ELR (cell line): ENCODE measurements at regions not wholly inside any gene's neighbourhood (a gene's known extent, or its start where the extent isn't known, plus 50 kb on each side); places are given as distances from the start of the nearest gene placed in this dataset.
"Not testable (repeated sequence)": the region's sequence is repeated elsewhere in the genome, so short reads cannot be mapped to it uniquely, and the experiment has no call there.

ENCODE experiments used
- DNase-seq: peaks from one replicate; pipeline ENCODE4 v3.0.0-alpha.2; 2015; ENCODE audit warnings: low read depth

GRCh38 chr16:5753381-5753780 lies 655.8 kb upstream of the EEF2KMT start:
- DNase-seq: no peak

- DNase-seq: no peak
Observed at GRCh38 chr16:5751216-5751615, 653.6 kb upstream of the EEF2KMT start.

- not testable (repeated sequence) for DNase-seq
Observed at GRCh38 chr16:5750439-5750838, 652.8 kb upstream of the EEF2KMT start.

GRCh38 chr16:5738586-5738985 lies 641.0 kb upstream of the EEF2KMT start:
- no peak for DNase-seq

- DNase-seq: no peak
Observed at GRCh38 chr16:5736209-5736930, 638.8 kb upstream of the EEF2KMT start.

- no peak for DNase-seq
Observed at GRCh38 chr16:5735444-5735843, 637.8 kb upstream of the EEF2KMT start.

GRCh38 chr16:5730783-5731182 lies 633.2 kb upstream of the EEF2KMT start:
- no peak for DNase-seq

- DNase-seq: no peak
Observed at GRCh38 chr16:5722116-5722619, 624.6 kb upstream of the EEF2KMT start.

GRCh38 chr16:5715155-5715554 lies 617.6 kb upstream of the EEF2KMT start:
- DNase-seq: no peak

GRCh38 chr16:5709889-5710288 lies 612.3 kb upstream of the EEF2KMT start:
- no peak for DNase-seq

- DNase-seq: no peak
Observed at GRCh38 chr16:5706211-5706610, 608.6 kb upstream of the EEF2KMT start.

GRCh38 chr16:5704271-5704670 lies 606.7 kb upstream of the EEF2KMT start:
- DNase-seq: no peak

GRCh38 chr16:5693426-5693825 lies 595.8 kb upstream of the EEF2KMT start:
- DNase-seq: no peak

- no peak for DNase-seq
Observed at GRCh38 chr16:5681966-5682365, 584.4 kb upstream of the EEF2KMT start.

GRCh38 chr16:5678371-5678770 lies 580.8 kb upstream of the EEF2KMT start:
- no peak for DNase-seq

GRCh38 chr16:5671421-5671820 lies 573.8 kb upstream of the EEF2KMT start:
- no peak for DNase-seq

GRCh38 chr16:5670198-5670597 lies 572.6 kb upstream of the EEF2KMT start:
- no peak for DNase-seq

- DNase-seq: no peak
Observed at GRCh38 chr16:5668553-5668952, 571.0 kb upstream of the EEF2KMT start.

GRCh38 chr16:5665834-5666233 lies 568.2 kb upstream of the EEF2KMT start:
- DNase-seq: no peak

GRCh38 chr16:5653789-5654188 lies 556.2 kb upstream of the EEF2KMT start:
- no peak for DNase-seq

- no peak for DNase-seq
Observed at GRCh38 chr16:5653041-5653440, 555.4 kb upstream of the EEF2KMT start.

- DNase-seq: no peak
Observed at GRCh38 chr16:5649762-5650743, 552.5 kb upstream of the EEF2KMT start.

- DNase-seq: no peak
Observed at GRCh38 chr16:5647051-5647450, 549.5 kb upstream of the EEF2KMT start.
